ENCODE measurements at regions not wholly inside any gene's neighbourhood (a gene's known extent, or its start where the extent isn't known, plus 50 kb on each side); places are given as distances from the start of the nearest gene placed in this dataset.

- no peaks in the 10 kb centered on the region for H3F3A ChIP-seq (replicated peaks; ENCODE audit: low read depth)
- H3K27me3 ChIP-seq (ENCODE audit: insufficient read depth): no peaks in the 10 kb centered on the region
- Mint-ChIP-seq H3K36me3 (ENCODE audit: low read depth) (no peaks in the 10 kb centered on the region), H3K4me3 (no peak overlapping the region), H3K27me3 (ENCODE audit: insufficient read depth, low read depth, poor library complexity) (peaks cover 2% of the 10 kb centered on the region), H3K27ac (no peak overlapping the region), H3K9me3 (no peaks in the 10 kb centered on the region), H3K4me1 (no peaks in the 10 kb centered on the region)
- DNase-seq (ENCODE audit: low spot score) (no peak), ATAC-seq (no peak)
- no peaks in the 10 kb centered on the region for H3K4me1 ChIP-seq (ENCODE audit: insufficient read depth)
- H3K4me3 ChIP-seq: no peak overlapping the region
- no peaks in the 10 kb centered on the region for H3K36me3 ChIP-seq (ENCODE audit: insufficient read depth)
- H3K27ac ChIP-seq (ENCODE audit: low read depth): no peak overlapping the region
- no peak overlapping the region for H3K4me2 ChIP-seq
- no peaks in the 10 kb centered on the region for H3K9me2 ChIP-seq (ENCODE audit: insufficient read depth)
- no peaks in the 10 kb centered on the region for H3K79me2 ChIP-seq (replicated peaks; ENCODE audit: insufficient read depth)
- no peak overlapping the region for H2AFZ ChIP-seq
- H4K20me1 ChIP-seq (replicated peaks; ENCODE audit: insufficient read depth): no peaks in the 10 kb centered on the region
- no peak for TF ChIP-seq POLR2AphosphoS5 (IDR thresholded peaks at IDR 0.05; ENCODE audit: low read depth)
- TF ChIP-seq JUNB (IDR thresholded peaks at IDR 0.05; ENCODE audit: unreplicated experiment): no peak
- no peak for TF ChIP-seq STAT1 (IDR thresholded peaks at IDR 0.05; ENCODE audit: unreplicated experiment)
- TF ChIP-seq ZNF462 (CRISPR knock-in tag; IDR thresholded peaks at IDR 0.05): no peak
- TF ChIP-seq REST (IDR thresholded peaks at IDR 0.05; ENCODE audit: unreplicated experiment): no peak
These were observed 146.1 kb upstream of the PBDC1 start for GRCh38 chrX:76026751-76027150.

All from GM23338 (cell line).